Mesothelial cell of epicardium (in vitro differentiated cells): ENCODE measurements at regions not wholly inside any gene's neighbourhood (a gene's known extent, or its start where the extent isn't known, plus 50 kb on each side); places are given as distances from the start of the nearest gene placed in this dataset.

Experiments
- DNase-seq, 2 experiments: peaks; one replicate each; pipeline ENCODE4 v3.0.0; 2021; ENCODE audit warnings: low spot score in 2 of 2; ENCODE audit not compliant: unreplicated experiment in 2 of 2
- H3K27ac Mint-ChIP-seq: 2 replicates; pipeline ENCODE4 v1.8.0; 2021; ENCODE audit warnings: mixed read lengths
- H3K27me3 Mint-ChIP-seq: 2 replicates; pipeline ENCODE4 v1.8.0; 2021; ENCODE audit warnings: low read depth, mixed read lengths
- H3K36me3 Mint-ChIP-seq: 2 replicates; pipeline ENCODE4 v1.8.0; 2021; ENCODE audit warnings: mixed read lengths
- H3K4me1 Mint-ChIP-seq: 2 replicates; pipeline ENCODE4 v1.8.0; 2021; ENCODE audit warnings: mixed read lengths
- H3K4me3 Mint-ChIP-seq: 2 replicates; pipeline ENCODE4 v1.8.0; 2021; ENCODE audit warnings: mild to moderate bottlenecking, moderate library complexity, mixed read lengths
- H3K9me3 Mint-ChIP-seq: 2 replicates; pipeline ENCODE4 v1.8.0; 2021; ENCODE audit warnings: mixed read lengths
- CTCF ChIP-seq: fragments of 200-600 bp; sonication (generic); IDR thresholded peaks from one replicate; pipeline ENCODE4 v1.5.0; 2021; ENCODE audit warnings: antibody characterized with exemption; ENCODE audit not compliant: unreplicated experiment

- Mint-ChIP-seq H3K27ac (no peak overlapping the region), H3K9me3 (no peaks in the 10 kb centered on the region), H3K4me3 (no peak overlapping the region), H3K4me1 (peaks cover 2% of the 10 kb centered on the region), H3K36me3 (no peaks in the 10 kb centered on the region), H3K27me3 (no peaks in the 10 kb centered on the region)
- DNase-seq: no peak
- no peak for TF ChIP-seq CTCF
These were observed 503.6 kb upstream of the REG3G start for GRCh38 chr2:78521938-78522337.

- H3K9me3 Mint-ChIP-seq: peaks cover 4% of the 10 kb centered on the region
- no peak for TF ChIP-seq CTCF
- H3K36me3 Mint-ChIP-seq: no peaks in the 10 kb centered on the region
- no peak overlapping the region for H3K27ac Mint-ChIP-seq
- H3K4me1 Mint-ChIP-seq: no peaks in the 10 kb centered on the region
- no peak for DNase-seq
- no peaks in the 10 kb centered on the region for H3K27me3 Mint-ChIP-seq
- H3K4me3 Mint-ChIP-seq: no peak overlapping the region
These were observed 492.6 kb upstream of the REG3G start for GRCh38 chr2:78532762-78533379.

GRCh38 chr2:78535395-78535794, 490.1 kb upstream of the REG3G start:
- Mint-ChIP-seq H3K4me3 (no peak overlapping the region), H3K4me1 (no peaks in the 10 kb centered on the region), H3K27ac (no peak overlapping the region), H3K36me3 (no peaks in the 10 kb centered on the region), H3K27me3 (no peaks in the 10 kb centered on the region), H3K9me3 (peaks cover 4% of the 10 kb centered on the region)
- no peak for TF ChIP-seq CTCF
- DNase-seq: no peak

- H3K27me3 Mint-ChIP-seq: no peaks in the 10 kb centered on the region
- H3K9me3 Mint-ChIP-seq: peaks cover 11% of the 10 kb centered on the region
- TF ChIP-seq CTCF: no peak
- no peak overlapping the region for H3K4me3 Mint-ChIP-seq
- no peaks in the 10 kb centered on the region for H3K4me1 Mint-ChIP-seq
- DNase-seq: no peak
- H3K27ac Mint-ChIP-seq: no peak overlapping the region
- H3K36me3 Mint-ChIP-seq: no peaks in the 10 kb centered on the region
These were observed 487.2 kb upstream of the REG3G start for GRCh38 chr2:78538322-78538721.

- Mint-ChIP-seq H3K27me3 (no peaks in the 10 kb centered on the region), H3K4me3 (no peak overlapping the region), H3K4me1 (no peaks in the 10 kb centered on the region), H3K9me3 (peaks cover 15% of the 10 kb centered on the region), H3K27ac (no peak overlapping the region), H3K36me3 (no peaks in the 10 kb centered on the region)
- no peak for DNase-seq
- no peak for TF ChIP-seq CTCF
These were observed 485.2 kb upstream of the REG3G start for GRCh38 chr2:78540255-78540654.

- no peak overlapping the region for H3K27ac Mint-ChIP-seq
- H3K36me3 Mint-ChIP-seq: no peaks in the 10 kb centered on the region
- no peak for TF ChIP-seq CTCF
- no peaks in the 10 kb centered on the region for H3K4me1 Mint-ChIP-seq
- DNase-seq: no peak
- no peak overlapping the region for H3K4me3 Mint-ChIP-seq
- H3K27me3 Mint-ChIP-seq: no peaks in the 10 kb centered on the region
- peaks cover 15% of the 10 kb centered on the region for H3K9me3 Mint-ChIP-seq
These were observed 484.4 kb upstream of the REG3G start for GRCh38 chr2:78541088-78541450.
